ENCODE measurements at regions not wholly inside any gene's neighbourhood (a gene's known extent, or its start where the extent isn't known, plus 50 kb on each side); places are given as distances from the start of the nearest gene placed in this dataset.

DNA sequence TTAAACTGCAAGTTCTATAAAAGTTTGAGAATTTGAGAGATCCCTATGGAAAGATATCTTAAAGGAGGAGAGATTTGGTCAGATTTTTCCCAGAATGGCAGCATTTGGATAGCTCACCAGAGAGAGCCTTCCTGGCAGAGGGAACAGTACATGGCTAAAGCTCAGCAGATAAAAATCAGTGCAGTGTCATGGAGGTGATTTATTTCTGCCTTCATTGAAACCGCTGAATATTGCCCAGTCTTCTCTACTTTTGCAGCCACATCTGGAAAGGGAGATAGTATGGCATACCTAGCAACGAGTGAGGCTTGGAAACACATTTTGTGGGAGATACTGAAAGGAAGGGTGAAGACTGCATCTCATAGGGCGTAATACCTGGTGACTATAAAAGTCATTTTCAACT lies 155.2 kb downstream of the RFC3 start:
- Histone ChIP-seq H2AFZ (ENCODE audit: low read depth, low read length, poor library complexity, severe bottlenecking) (no peak overlapping the region), H3K36me3 (ENCODE audit: control insufficient read depth in 1 of 2, insufficient read depth in 2 of 2, low read length in 2 of 2) (no peaks in the 10 kb centered on the region), H3K9me2 (ENCODE audit: insufficient read depth) (no peaks in the 10 kb centered on the region), H3K79me2 (ENCODE audit: insufficient read depth, low read length) (no peaks in the 10 kb centered on the region), H3K4me1 (ENCODE audit: control insufficient read depth in 1 of 2, insufficient read depth in 2 of 2, low read length in 2 of 2) (no peaks in the 10 kb centered on the region), H3K9me3 (ENCODE audit: control insufficient read depth in 1 of 2, insufficient read depth in 1 of 2, low read depth in 1 of 2, low read length in 2 of 2) (no peaks in the 10 kb centered on the region), H3K9ac (ENCODE audit: low read length) (no peak overlapping the region), H3K27me3 (ENCODE audit: insufficient read depth, low read length) (no peaks in the 10 kb centered on the region), H3K27ac (ENCODE audit: low read depth, low read length) (no peak overlapping the region), H3K4me2 (ENCODE audit: low read length) (no peak overlapping the region), H3K4me3 (replicated peaks in 1 of 2; ENCODE audit: low read depth in 1 of 2, low read length in 2 of 2) (no peak overlapping the region), H4K20me1 (ENCODE audit: insufficient read depth) (no peaks in the 10 kb centered on the region)
- DNase-seq (ENCODE audit: low read depth, low spot score) (no peak), ATAC-seq (no peak)
- no peak for TF ChIP-seq ELF1 (IDR thresholded peaks at IDR 0.05; ENCODE audit: borderline replicate concordance, low read depth)
- no TSS peak for BruUV-seq (replicated peaks)
- ChIA-PET CTCF (no interaction called here), RAD21 (ENCODE audit: low non-redundant PET in 1 of 2, low total read pairs in 2 of 2, uncharacterized antibody in 2 of 2, unreplicated experiment in 2 of 2) (no interaction called here), POLR2A (no interaction called here)
- intact Hi-C loops (cut with micrococcal nuclease), result no loop called here

DNA sequence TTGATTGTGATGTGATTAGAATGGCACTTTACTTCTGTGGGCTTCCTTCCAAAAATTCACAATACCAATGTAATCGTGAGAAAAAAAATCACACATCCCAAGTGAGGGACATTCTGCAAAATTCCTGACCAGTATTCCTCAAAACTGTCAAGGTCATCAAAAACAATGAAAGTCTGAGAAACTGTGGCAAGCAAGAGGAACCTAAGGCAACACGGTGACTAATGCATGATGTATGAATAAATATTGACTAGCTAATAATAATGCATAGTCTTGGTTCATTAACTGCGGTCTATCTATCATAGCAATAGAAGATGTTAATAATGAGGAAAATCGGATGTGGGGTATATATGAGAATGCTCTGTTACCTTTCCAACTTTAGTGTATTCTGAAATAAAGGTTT lies 159.0 kb downstream of the RFC3 start:
- Histone ChIP-seq H3K27ac (ENCODE audit: low read depth, low read length) (no peak overlapping the region), H3K36me3 (ENCODE audit: control insufficient read depth in 1 of 2, insufficient read depth in 2 of 2, low read length in 2 of 2) (no peaks in the 10 kb centered on the region), H3K4me3 (replicated peaks in 1 of 2; ENCODE audit: low read depth in 1 of 2, low read length in 2 of 2) (no peak overlapping the region), H3K9ac (ENCODE audit: low read length) (no peak overlapping the region), H3K9me2 (ENCODE audit: insufficient read depth) (no peaks in the 10 kb centered on the region), H4K20me1 (ENCODE audit: insufficient read depth) (no peaks in the 10 kb centered on the region), H3K27me3 (ENCODE audit: insufficient read depth, low read length) (no peaks in the 10 kb centered on the region), H3K9me3 (ENCODE audit: control insufficient read depth in 1 of 2, insufficient read depth in 1 of 2, low read depth in 1 of 2, low read length in 2 of 2) (no peaks in the 10 kb centered on the region), H3K79me2 (ENCODE audit: insufficient read depth, low read length) (no peaks in the 10 kb centered on the region), H3K4me1 (ENCODE audit: control insufficient read depth in 1 of 2, insufficient read depth in 2 of 2, low read length in 2 of 2) (no peaks in the 10 kb centered on the region), H2AFZ (ENCODE audit: low read depth, low read length, poor library complexity, severe bottlenecking) (no peak overlapping the region), H3K4me2 (ENCODE audit: low read length) (no peak overlapping the region)
- DNase-seq (ENCODE audit: low read depth, low spot score) (no peak), ATAC-seq (no peak)
- no TSS peak for BruUV-seq (replicated peaks)
- intact Hi-C loops (cut with micrococcal nuclease), result no loop called here
- RAD21 ChIA-PET (ENCODE audit: low non-redundant PET in 1 of 2, low total read pairs in 2 of 2, uncharacterized antibody in 2 of 2, unreplicated experiment in 2 of 2), result no interaction called here
- TF ChIP-seq SP1 (IDR thresholded peaks at IDR 0.05; ENCODE audit: low read depth) (no peak), EZH2 (IDR thresholded peaks at IDR 0.05) (no peak)
- POLR2A ChIA-PET, result no interaction called here
- CTCF ChIA-PET, result no interaction called here

- Histone ChIP-seq H3K27ac (ENCODE audit: low read depth, low read length) (no peak overlapping the region), H3K4me1 (ENCODE audit: control insufficient read depth in 1 of 2, insufficient read depth in 2 of 2, low read length in 2 of 2) (no peaks in the 10 kb centered on the region), H3K9me2 (ENCODE audit: insufficient read depth) (no peaks in the 10 kb centered on the region), H3K4me2 (ENCODE audit: low read length) (no peak overlapping the region), H4K20me1 (ENCODE audit: insufficient read depth) (no peaks in the 10 kb centered on the region), H3K79me2 (ENCODE audit: insufficient read depth, low read length) (no peaks in the 10 kb centered on the region), H2AFZ (ENCODE audit: low read depth, low read length, poor library complexity, severe bottlenecking) (no peak overlapping the region), H3K9ac (ENCODE audit: low read length) (no peak overlapping the region), H3K9me3 (ENCODE audit: control insufficient read depth in 1 of 2, insufficient read depth in 1 of 2, low read depth in 1 of 2, low read length in 2 of 2) (no peaks in the 10 kb centered on the region), H3K36me3 (ENCODE audit: control insufficient read depth in 1 of 2, insufficient read depth in 2 of 2, low read length in 2 of 2) (no peaks in the 10 kb centered on the region), H3K4me3 (replicated peaks in 1 of 2; ENCODE audit: low read depth in 1 of 2, low read length in 2 of 2) (no peak overlapping the region), H3K27me3 (ENCODE audit: insufficient read depth, low read length) (no peaks in the 10 kb centered on the region)
- no TSS peak for BruUV-seq (replicated peaks)
- ChIA-PET RAD21 (ENCODE audit: low non-redundant PET in 1 of 2, low total read pairs in 2 of 2, uncharacterized antibody in 2 of 2, unreplicated experiment in 2 of 2) (no interaction called here), CTCF (no interaction called here), POLR2A (no interaction called here)
- ATAC-seq, result no peak
- intact Hi-C loops (cut with micrococcal nuclease), result no loop called here
- DNase-seq (ENCODE audit: low read depth, low spot score), result no peak
- TF ChIP-seq CEBPB (IDR thresholded peaks at IDR 0.05; ENCODE audit: low read depth) (no peak), POLR2A (IDR thresholded peaks at IDR 0.05; ENCODE audit: borderline replicate concordance, extremely low read depth, insufficient read depth, insufficient read length) (no peak), SIN3A (IDR thresholded peaks at IDR 0.05; ENCODE audit: low read depth) (no peak), EZH2 (IDR thresholded peaks at IDR 0.05) (no peak), EZH2phosphoT487 (IDR thresholded peaks at IDR 0.05; ENCODE audit: borderline replicate concordance) (no peak), JUND (IDR thresholded peaks at IDR 0.05) (no peak), EGR1 (IDR thresholded peaks at IDR 0.05; ENCODE audit: low read depth) (no peak), YY1 (IDR thresholded peaks at IDR 0.05; ENCODE audit: extremely low read depth, insufficient replicate concordance, low read depth, low read length) (no peak), RAD21 (IDR thresholded peaks at IDR 0.05; ENCODE audit: low read depth) (no peak), SP1 (IDR thresholded peaks at IDR 0.05; ENCODE audit: low read depth) (no peak)
- TF ChIP-seq, protein P1, sequence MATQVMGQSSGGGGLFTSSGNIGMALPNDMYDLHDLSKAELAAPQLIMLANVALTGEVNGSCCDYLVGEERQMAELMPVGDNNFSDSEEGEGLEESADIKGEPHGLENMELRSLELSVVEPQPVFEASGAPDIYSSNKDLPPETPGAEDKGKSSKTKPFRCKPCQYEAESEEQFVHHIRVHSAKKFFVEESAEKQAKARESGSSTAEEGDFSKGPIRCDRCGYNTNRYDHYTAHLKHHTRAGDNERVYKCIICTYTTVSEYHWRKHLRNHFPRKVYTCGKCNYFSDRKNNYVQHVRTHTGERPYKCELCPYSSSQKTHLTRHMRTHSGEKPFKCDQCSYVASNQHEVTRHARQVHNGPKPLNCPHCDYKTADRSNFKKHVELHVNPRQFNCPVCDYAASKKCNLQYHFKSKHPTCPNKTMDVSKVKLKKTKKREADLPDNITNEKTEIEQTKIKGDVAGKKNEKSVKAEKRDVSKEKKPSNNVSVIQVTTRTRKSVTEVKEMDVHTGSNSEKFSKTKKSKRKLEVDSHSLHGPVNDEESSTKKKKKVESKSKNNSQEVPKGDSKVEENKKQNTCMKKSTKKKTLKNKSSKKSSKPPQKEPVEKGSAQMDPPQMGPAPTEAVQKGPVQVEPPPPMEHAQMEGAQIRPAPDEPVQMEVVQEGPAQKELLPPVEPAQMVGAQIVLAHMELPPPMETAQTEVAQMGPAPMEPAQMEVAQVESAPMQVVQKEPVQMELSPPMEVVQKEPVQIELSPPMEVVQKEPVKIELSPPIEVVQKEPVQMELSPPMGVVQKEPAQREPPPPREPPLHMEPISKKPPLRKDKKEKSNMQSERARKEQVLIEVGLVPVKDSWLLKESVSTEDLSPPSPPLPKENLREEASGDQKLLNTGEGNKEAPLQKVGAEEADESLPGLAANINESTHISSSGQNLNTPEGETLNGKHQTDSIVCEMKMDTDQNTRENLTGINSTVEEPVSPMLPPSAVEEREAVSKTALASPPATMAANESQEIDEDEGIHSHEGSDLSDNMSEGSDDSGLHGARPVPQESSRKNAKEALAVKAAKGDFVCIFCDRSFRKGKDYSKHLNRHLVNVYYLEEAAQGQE (IDR thresholded peaks at IDR 0.05; ENCODE audit: low read depth), result no peak
- TF ChIP-seq, protein P2, sequence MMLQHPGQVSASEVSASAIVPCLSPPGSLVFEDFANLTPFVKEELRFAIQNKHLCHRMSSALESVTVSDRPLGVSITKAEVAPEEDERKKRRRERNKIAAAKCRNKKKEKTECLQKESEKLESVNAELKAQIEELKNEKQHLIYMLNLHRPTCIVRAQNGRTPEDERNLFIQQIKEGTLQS (IDR thresholded peaks at IDR 0.05), result no peak
These were observed 160.7 kb downstream of the RFC3 start for GRCh38 chr13:33978653-33979052.
